Fibroblast of gingiva (primary cell): ENCODE measurements at regions not wholly inside any gene's neighbourhood (a gene's known extent, or its start where the extent isn't known, plus 50 kb on each side); places are given as distances from the start of the nearest gene placed in this dataset.
"Not testable (repeated sequence)": the region's sequence is repeated elsewhere in the genome, so short reads cannot be mapped to it uniquely, and the experiment has no call there.

Experiments
- DNase-seq: peaks from one replicate; pipeline ENCODE4 v3.0.0-alpha.2; 2011; ENCODE audit warnings: low read depth

DNA sequence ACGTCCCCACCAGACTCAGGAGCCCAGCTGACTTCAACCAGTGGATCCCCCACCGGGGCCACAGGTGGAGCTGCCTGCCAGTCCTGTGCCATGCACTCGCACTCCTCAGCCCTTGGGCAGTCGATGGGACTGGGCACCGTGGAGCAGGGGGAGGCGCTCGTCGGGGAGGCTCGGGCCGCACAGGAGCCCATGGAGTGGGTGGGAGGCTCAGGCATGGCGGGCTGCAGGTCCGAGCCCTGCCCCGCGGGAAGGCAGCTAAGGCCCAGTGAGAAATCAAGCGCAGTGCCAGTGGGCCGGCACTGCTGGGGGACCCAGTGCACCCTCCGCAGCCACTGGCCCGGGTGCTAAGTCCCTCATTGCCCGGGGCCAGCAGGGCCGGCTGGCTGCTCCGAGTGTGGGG lies 52.3 kb upstream of the LRRC30 start:
- DNase-seq: not testable (repeated sequence)

DNA sequence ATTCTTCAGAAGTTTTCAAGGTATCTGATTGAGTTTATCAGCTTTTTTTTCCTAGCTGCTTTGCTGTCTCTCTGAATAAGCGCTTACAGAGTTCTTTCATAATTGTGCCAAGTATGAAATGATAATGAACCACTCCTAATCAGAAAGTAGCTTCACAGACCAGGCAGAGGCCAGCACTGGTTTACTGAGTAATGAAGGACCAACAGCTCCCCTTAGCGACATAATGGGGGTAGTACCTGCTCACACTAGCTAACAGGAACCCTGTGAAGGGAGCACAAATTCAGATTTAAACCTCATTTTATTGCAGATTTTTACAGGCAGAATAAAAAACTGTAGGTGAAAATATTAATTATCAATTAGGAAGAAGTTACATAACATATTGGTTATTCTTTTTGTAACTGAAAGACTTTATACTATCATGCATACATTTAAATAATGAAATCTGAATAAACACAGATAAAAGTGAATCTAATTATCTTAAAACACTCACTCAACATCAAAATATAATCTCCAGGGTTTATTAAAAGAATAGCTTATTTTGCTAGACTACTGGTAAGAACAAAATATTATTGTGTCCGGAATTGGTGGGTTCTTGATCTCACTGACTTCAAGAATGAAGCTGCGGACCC lies 53.7 kb upstream of the LRRC30 start:
- DNase-seq: peak; percentile 76

DNA sequence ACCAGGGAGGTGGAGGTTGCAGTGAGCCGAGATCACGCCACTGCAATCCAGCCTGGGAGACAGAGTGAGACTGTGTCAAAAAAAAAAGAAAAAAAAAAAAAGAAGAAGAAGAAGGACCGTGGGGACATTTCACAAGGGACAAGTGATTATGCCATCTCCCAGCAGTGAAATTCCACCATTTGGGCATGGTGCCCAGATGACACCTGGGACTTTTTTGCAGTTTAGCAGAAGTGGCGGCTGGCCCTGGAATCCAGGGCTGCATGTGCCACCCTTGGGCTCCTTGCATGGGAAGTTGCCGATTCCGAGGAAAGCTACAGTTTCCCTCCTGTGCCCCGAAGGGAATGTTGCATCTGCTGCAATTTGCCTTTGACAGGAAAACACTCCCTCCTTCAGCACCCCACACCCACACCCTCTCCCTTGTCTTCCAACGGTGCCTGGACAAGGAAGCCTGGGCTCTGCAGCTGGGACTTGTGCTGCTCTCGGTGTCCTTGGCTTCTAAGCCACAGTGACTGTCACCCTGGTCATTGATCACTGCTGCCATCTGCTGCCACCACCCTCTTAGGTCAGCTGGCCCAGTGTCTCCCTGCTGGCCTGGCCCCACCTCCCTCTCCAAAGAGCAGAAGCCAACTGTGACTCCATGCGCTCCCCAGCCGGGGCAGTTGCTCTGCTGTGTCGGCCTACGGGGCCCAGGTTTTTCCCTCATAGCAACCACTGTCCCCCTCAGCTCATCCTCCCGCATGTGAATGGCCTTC lies 56.4 kb upstream of the LRRC30 start:
- peak; percentile 37 for DNase-seq

- DNase-seq: no peak
Measured at GRCh38 chr18:7173216-7173615, 55.6 kb upstream of the LAMA1 start.

- no peak for DNase-seq
Measured at GRCh38 chr18:7172611-7173010, 55.0 kb upstream of the LAMA1 start.

DNA sequence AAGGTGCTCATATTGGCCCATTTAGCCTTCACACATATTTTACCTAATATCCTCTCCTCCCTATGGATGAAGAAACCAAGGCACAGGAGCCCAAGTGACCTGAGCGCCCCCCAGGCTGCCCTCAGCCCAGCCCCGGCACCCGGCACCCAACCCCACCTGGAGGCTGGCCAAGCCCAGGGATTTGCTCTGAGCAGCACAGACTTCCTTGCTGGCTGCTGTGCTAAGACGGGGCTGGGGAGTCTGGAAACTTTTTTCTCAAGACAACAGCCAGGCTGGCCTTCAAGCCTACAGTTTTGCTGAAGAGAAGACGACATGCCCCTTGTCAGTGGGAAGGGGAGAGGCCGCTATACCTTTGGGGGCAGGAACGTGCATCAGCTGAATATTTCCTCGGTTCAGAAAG lies 52.7 kb upstream of the LAMA1 start:
- DNase-seq: no peak

DNA sequence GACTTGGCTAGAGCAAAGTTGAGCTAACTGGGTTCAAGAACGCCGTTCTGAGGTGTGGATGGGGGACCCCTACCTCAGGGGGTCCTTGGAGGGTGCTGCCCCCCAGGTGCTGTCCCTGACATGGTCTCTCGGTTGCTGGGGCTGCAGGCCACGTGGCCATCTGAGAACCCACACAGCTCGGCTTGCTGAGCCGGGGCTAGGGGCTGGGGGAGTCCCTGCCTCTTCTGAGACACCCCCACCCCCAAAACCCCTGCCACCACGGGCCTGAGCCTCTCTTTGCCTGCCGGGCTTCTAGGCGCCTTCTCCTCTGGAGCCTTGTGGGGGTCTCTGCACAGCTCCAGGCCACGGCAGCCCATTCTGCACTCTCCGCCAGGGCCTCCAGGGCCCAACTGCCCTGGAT lies 52.0 kb upstream of the LAMA1 start:
- DNase-seq: no peak

- no peak for DNase-seq
Measured at GRCh38 chr18:7168408-7168807, 50.8 kb upstream of the LAMA1 start.
